ENCODE measurements at regions not wholly inside any gene's neighbourhood (a gene's known extent, or its start where the extent isn't known, plus 50 kb on each side); places are given as distances from the start of the nearest gene placed in this dataset.

- TF ChIP-seq, protein P1, sequence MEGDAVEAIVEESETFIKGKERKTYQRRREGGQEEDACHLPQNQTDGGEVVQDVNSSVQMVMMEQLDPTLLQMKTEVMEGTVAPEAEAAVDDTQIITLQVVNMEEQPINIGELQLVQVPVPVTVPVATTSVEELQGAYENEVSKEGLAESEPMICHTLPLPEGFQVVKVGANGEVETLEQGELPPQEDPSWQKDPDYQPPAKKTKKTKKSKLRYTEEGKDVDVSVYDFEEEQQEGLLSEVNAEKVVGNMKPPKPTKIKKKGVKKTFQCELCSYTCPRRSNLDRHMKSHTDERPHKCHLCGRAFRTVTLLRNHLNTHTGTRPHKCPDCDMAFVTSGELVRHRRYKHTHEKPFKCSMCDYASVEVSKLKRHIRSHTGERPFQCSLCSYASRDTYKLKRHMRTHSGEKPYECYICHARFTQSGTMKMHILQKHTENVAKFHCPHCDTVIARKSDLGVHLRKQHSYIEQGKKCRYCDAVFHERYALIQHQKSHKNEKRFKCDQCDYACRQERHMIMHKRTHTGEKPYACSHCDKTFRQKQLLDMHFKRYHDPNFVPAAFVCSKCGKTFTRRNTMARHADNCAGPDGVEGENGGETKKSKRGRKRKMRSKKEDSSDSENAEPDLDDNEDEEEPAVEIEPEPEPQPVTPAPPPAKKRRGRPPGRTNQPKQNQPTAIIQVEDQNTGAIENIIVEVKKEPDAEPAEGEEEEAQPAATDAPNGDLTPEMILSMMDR (IDR thresholded peaks at IDR 0.05), result no peak
- no peak for TF ChIP-seq EZH2 (IDR thresholded peaks at IDR 0.05)
Measured at GRCh38 chr12:126362493-126362892, 1297.3 kb downstream of the AACS start.
